ENCODE measurements at regions not wholly inside any gene's neighbourhood (a gene's known extent, or its start where the extent isn't known, plus 50 kb on each side); places are given as distances from the start of the nearest gene placed in this dataset.
"Not testable (repeated sequence)": the region's sequence is repeated elsewhere in the genome, so short reads cannot be mapped to it uniquely, and the experiment has no call there.

DNA sequence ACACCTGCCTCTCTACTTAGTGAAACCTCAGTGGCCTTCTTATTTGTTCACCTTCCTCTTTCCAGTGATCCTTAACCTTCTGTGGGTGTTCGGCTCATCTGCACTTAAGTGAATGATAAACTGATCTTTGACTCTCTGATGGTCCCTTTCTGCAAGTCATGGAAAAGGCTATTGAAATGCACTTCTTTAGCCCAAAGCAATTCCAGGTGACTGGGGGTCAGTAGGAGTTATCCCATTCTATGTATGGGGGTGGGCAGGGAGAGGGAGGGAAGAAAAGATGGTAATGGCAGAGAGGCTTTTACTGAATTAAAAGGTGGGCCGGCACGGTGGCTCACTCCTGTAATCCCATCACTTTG lies 170.8 kb downstream of the RGS9 start:
- no peak for DNase-seq

DNA sequence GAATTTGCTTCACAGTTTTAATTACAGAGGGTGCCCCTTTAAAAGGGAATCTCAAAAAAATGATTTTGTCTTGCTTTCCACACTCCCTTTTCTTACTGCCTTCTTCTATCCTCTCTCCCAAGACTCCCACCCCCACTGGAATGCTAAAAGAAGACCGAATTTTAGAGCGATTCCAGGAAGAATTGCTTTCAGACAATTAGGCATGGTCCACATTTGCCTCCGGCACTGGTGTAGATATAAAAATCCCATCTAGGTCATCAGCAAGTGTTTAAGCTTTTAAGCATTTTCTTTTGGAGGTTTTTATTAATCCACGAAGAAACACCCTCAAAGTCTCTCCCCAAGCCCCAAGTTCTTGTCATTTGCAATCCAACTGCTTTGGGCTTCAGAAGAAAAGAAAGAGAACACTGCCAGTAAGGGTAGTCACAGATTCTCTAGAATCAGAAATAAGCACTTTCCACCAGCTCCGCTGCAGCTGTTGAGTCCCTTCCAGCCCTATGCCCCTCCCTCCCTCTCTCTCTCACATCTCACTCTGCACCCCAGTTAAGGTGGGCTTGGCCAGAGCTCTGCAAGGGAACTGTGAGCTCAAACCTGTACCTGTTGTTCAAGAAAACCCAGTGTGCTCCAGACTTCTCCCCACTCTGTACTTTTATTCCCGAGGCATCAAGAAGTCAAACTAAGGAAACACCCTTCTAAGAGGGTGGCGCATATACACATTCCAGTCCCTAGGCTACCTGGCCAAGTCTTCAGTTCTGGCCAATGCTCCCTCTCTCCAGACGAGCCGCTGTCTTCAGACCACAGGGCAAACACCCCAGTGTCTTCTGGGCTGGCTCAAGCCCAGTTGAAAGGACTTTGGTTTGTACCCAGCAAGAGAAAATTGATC lies 170.2 kb downstream of the RGS9 start:
- DNase-seq, result no peak

DNA sequence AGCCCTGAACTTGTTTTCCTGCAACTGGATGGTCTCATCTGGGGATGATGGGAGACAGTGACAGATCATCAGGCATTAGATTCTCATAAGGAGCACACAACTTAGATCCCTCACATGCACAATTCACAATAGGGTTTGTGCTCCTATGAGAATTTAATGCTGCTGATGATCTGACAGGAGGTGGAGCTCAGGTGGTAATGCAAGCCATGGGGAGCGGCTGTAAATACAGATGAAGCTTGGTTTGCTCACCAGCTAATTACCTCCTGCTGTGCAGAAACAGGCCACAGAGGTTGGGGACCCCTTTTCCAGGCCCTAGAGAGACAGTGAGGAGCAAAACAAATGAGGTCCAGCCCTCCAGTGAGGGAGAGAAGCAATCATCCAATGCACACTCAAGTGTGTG lies 168.6 kb downstream of the RGS9 start:
- DNase-seq, result no peak

DNA sequence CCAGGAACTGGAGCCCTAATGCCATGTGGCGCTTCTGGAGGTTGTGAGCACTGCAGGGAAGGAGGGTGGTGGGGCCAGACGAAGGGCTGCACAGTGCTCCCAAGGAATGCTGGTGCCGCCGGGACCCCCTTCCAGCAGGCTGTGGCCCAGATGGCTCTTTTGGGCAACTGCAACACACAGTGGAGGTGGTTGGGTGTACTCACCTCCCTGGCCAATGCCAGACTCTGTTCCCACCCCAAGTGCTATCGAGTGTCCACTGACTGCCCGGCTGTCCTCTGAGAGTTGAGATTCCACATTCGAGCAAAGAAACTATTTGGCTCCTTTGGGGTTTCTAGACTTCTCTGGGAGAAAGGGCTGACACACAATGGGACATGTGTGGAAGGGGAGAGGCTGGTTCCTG lies 167.9 kb downstream of the RGS9 start:
- DNase-seq, result no peak

DNA sequence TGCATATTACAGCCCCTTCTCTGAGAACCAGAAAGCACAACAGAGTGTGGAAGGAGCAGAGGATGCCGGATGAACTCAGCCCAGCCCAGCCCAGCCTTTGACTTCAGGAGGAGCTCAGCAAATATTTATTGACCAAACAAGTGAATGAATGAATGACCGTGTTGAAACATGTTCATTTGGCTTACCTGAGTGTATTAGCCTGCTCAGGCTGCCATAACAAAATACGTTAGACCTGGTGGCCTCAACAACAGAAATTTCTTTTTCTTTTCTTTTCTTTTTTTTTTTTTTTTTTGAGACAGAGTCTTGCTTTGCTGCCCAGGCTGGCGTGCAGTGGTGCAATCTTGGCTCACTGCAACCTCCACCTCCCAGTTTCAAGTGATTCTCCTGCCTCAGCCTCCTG lies 164.7 kb downstream of the RGS9 start:
- DNase-seq, result not testable (repeated sequence)

DNA sequence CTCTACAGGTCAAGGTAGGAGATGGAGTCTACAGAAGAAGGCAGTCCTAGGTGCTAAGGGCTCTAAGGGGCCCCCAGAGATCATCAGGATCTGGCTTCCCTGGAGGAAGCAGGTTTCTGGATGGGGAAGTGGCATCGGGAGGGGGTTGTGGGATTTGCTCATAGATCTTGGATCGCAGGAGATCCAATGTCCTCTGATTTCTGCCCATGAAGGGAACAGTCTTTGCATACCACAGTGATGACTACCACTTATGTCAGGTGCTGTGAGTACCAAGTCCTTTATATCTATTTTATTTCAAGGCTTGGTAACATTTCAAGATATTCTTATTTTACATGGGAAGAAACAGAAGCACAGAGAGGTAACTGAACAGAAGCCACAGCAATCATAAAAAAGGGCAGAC lies 164.0 kb downstream of the RGS9 start:
- no peak for DNase-seq

DNA sequence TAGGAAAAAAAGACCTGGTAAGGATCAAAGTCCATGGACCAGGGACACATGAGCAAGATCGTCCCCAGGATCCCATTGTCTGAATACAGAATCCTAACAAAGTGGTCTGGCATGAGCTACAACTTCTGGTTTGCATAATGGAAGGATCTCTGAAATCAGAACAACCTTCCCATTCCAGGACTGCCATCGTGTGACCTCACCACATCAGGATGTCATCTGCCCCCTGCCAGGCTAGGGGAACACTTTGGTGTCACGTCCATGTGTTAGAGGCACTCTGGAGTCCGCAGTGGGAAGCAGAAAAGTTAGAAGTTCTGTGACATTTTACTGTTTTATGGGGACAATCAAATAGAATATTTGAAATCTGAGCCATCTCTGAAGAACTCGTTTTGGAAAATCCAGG lies 160.7 kb downstream of the RGS9 start:
- no peak for DNase-seq

DNA sequence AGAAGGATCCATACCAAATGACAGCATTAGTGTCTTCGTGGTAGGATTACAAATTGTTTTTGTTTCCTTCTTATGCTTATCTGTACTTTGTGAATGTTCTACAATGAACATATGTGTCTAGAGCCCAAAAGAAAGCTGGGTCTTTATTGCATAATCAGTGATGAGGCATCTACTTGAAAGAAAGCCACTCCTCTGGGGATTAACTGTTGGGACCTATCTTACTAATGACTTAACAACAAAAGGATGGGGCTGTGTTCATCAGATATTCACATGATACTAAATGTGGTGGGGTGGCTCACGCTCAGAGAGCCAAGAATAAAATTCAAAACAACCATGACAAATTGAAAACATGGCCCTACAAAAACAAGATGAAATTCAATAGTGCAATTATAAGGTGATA lies 160.2 kb downstream of the RGS9 start:
- no peak for DNase-seq

DNA sequence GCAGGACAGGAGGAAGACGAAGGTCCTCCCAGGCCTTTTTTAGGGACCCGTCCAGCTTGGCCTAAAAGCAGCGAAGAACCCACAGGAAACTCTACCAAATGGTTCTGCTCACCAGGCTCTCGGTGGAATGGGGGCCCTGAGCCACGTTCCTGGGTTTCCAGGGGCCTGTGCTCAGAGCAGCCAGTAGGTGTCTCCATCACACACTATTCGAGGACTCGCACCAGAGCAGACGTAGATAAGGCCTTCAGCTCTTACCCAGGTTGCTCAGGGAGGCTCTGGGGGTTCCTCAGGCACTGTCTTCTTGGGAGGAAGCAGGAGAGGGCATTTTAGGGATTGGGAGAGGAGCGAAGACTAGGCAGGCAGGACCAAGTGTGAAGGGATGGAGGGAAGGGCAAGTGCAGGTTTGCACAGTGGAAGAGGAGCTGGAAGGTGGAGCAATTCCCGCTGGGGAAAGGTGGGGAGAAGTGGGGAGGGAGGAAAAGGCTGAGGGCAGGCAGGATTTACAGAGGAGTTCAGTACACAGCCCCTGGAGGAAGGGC lies 157.1 kb downstream of the RGS9 start:
- DNase-seq, result peak; percentile 51

DNA sequence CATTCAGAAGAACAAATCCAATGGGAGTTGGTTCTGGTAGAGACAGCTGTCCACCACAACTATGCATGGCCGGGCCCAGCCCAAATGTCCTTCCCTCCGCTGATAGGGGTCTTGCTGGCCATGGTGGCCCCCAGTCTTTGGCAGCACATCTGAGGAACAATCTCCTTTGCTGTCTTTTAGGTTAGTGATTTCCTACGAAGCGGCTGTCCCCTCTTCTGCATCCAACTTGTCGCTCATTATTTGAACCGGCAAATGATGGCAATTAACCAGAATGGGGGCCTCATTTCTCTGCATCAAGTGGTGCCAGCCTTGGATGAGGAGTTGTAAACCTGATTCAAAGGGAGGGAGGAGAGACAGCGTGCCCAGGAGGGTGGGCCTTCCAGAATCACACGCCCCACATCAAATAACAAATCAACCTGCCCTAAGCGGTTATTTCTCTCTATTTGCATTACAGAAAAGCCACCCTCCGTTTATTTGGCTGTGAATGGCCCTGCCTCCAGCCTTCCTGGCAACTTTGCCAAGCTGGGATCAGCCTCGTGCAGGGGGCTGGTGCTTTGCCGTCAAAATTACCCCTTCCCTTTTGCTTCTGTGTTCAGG lies 156.5 kb downstream of the RGS9 start:
- DNase-seq, result no peak

DNA sequence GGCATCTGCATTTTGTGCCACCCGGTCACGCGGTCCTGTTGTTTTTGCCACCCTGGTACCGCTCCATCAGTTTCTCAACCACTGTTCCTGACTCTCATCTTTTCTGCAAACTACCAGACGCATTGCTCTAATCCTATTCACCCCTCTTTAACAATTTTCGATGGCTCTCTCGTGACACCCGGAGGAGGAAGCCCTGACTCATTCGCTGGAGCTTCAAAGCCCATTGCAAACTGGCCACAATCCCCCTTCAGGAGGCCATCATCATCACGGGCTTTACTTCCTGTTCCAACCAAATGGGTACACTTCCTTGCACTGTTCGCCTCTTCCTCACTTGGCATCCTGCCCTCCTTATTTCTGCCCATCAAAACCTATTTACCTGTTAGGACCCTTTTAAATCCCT lies 155.3 kb downstream of the RGS9 start:
- no peak for DNase-seq

DNA sequence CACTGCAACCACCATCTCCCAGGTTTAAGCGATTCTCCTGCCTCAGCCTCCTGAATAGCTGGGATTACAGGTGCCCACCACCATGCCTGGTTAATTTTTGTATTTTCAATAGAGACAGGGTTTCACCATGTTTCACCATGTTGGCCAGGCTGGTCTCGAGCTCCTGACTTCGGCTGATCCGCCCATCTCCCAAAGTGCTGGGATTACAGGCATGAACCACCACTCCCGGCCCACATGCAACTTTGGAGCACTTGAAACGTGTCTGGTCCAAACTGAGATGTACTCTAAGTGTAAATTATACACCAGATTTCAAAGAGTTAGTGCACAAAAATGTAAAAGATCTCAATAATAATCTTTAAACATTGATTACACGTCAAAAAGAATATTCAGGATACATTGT lies 154.1 kb downstream of the RGS9 start:
- not testable (repeated sequence) for DNase-seq

DNA sequence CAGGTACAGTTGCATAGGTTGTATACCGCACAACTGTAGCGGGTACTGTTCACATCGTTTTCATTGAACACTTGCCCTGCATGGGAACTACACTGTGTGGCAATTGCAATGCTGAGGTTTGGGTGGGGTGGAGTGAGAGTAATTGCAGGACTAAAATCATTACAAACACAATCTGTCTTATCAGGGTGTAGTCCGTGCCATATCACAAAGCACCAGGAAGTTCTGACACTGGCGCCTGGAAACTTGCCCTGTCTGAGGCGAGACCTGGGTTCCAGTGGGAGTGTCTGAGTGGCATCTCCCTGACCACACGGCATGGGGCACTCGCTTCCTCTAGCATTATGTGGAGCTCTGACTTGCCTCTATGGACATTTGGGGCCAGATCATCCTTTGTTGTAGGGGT lies 153.4 kb downstream of the RGS9 start:
- DNase-seq, result no peak

DNA sequence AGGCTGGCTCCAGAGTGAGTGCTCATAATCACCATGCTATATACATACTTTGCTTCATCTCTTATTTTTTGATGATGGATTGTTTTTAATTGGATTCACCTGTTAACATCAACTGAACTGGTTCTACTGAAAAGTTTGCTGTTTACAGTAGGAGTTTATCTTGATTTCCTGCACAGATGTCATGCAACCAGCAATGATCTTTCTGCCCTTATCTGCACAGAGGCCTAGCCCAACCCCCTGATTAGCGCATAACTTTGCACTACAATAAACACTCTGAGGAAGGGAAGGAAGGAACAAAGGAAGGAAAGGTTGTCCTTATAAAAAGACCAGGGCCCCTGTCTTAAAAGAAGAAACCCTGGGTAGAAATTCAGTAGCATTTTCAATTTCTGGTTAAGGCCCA lies 152.9 kb downstream of the RGS9 start:
- no peak for DNase-seq

DNA sequence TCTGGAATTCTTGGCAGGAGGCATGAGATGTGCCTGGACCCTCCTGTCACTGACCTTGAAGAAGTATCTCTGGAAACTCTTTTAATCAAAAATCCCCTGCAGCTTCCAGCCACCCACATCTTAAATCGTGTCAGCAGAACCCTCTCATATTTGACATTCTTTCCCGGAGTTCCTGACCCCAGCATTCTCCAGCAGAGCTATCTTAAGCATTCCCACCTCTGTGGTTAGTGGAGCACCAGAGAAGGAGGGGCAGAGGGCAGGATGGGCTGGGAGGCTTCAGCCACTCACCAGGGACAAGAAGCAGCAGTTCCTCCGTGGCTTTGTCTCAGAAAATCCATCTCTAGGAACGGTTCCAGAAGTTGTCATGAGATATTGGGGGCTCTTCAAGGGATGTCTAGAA lies 149.9 kb downstream of the RGS9 start:
- DNase-seq, result no peak

DNA sequence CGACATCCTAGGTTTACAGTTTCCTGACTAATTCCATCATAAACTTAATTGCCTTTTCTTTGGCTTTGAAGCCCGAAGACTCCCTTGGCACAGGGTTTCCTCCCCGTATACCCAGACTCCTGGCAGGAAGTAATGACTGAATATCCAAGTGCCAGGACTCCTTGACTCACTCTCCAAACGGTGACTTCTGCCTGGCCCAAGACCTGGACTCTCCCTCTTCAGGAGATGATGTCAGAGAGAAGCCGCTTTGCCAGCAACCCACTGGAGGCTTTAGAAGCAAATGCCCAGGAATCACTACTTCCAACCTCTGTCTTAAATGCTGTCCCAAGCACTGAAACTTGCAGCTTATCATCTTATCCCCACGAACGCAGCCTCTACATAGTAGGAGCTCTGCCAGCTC lies 146.5 kb downstream of the RGS9 start:
- DNase-seq, result no peak

DNA sequence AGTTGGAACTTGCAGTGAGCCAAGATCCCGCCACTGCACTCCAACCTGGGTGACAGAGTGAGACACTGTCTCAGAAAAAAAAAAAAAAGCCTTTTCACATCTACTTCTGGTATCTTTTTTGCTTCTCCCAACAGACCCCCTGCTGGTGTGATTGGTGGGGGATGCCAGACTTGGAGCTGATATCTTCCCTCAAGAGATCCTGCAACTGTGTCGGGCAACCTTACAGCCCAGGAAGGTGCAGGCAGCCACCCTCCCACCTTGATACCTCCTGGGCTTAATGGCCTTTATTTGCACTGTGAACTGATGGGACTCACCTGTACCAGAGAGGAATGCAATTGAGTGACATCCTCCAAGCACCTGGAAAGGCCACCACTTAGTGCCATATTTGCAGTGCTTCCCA lies 142.3 kb downstream of the RGS9 start:
- DNase-seq, result no peak

DNA sequence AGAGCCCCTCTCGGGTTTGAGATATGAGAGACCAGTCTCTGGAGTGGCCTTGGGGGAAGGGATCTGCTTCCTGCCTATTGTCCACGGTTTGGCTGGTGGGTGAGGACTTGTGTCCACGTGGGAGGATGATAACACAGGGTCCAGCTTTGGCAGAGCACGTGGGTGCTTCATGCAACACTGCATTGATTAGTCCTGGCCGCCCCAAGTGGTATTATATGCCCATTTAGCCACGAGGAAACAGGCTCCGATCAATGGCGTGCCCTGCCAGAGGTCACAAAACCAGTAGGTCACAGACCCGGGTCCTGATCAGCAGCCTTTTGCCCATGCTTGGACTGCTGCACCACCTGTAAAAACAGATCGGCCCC lies 141.6 kb downstream of the RGS9 start:
- DNase-seq, result no peak

DNA sequence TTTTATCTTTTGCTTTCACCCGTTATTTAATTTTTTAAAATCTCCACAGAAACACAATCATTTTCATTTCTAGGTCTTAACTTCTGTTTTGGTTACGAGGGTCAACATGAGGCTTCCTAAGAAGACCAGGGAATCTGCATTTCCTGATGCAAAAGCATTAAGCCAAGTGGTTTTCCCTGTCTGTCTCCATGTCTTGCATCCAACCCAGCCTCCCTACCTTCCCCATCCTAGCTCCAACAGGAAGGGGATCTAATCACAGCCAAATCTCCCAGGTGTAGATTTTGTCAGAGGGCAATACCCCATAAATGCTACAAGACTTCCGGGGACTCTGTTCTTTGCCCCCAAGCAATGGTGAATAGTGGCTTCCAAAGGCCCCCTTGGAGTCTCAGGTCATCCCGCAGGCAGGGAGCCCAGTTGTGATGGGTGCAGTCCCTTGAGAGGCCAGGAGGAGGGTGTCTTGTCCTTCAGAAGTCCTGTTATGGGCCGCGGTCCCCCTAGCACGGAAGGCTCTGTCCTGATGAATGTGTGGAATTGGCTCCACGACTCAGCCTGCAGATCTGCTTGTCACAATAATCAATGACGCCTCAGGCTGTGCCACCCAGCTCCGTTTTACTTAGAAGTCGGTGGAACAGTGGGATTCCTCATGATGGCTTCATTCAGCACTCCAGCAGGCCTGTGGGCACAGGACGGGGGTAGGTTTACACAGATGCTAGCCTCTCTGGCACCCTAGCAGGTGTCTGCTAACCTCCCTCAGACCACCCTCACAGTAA lies 141.1 kb downstream of the RGS9 start:
- DNase-seq, result no peak

DNA sequence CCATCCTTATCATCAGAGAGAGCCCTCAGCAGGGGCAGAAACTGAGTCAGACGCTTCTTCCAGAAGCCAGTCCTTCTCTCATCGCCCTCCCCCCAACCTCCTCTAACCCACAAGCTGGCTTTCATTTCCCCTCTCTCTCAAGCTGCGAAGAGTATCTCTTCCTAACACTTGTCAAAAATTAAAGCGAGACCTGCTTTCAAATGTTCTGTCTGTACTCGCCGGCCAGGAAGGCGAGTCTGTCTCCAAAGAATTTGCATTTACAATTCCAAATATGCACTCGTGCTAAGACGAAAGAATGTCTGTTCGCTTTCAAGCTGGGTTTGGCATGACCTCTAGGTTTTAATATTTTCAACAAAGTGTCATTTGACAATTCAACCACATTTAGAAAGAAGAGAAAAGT lies 140.4 kb downstream of the RGS9 start:
- DNase-seq, result no peak
